PC-3 (cell line): ENCODE measurements at regions not wholly inside any gene's neighbourhood (a gene's known extent, or its start where the extent isn't known, plus 50 kb on each side); places are given as distances from the start of the nearest gene placed in this dataset.

ENCODE experiments used
- ATAC-seq: fragments of 200-7000 bp; cut with Tn5 transposase; 2 replicates; pipeline ENCODE4 v1.9.1; 2020; ENCODE audit warnings: mild to moderate bottlenecking, moderate library complexity
- BruUV-seq: library from RNA; stranded (reverse); fragments of 400-500 nt; replicated peaks from 2 replicates; lab custom pipeline; 2021; lab: Mats Ljungman, UMichigan
- CTCF ChIA-PET: fragments of 300-600 bp; sonication (Branson Sonifier 250); formaldehyde crosslinking; loops from one replicate; lab custom pipeline; 2022; ENCODE audit warnings: antibody characterized with exemption; lab: Charles Lee
- POLR2A ChIA-PET: fragments of 300-600 bp; sonication (Branson Sonifier 250); formaldehyde crosslinking; loops from one replicate; lab custom pipeline; 2022; ENCODE audit warnings: antibody characterized with exemption; ENCODE audit not compliant: unreplicated experiment; lab: Charles Lee
- DNase-seq: peaks from one replicate; pipeline ENCODE4 v3.0.0-alpha.2; 2015
- H2AFZ ChIP-seq: fragments of 300-600 bp; sonication (generic); 2 replicates; pipeline ENCODE4 v1.6.0; 2016; ENCODE audit warnings: antibody characterized with exemption, low read length
- H3F3A ChIP-seq: fragments of 300-600 bp; sonication (generic); one replicate; pipeline ENCODE4 v1.6.0; 2017; ENCODE audit warnings: antibody characterized with exemption, low read length, control low read depth, mild to moderate bottlenecking; ENCODE audit not compliant: unreplicated experiment
- H3K27ac ChIP-seq: fragments of 300-600 bp; sonication (generic); 2 replicates; pipeline ENCODE4 v1.5.1; 2016; ENCODE audit warnings: mild to moderate bottlenecking, low read length
- H3K27me3 ChIP-seq: fragments of 300-600 bp; sonication (generic); 2 replicates; pipeline ENCODE4 v1.6.1; 2016; ENCODE audit warnings: low read length, mixed read lengths
- H3K36me3 ChIP-seq: fragments of 300-600 bp; sonication (generic); 2 replicates; pipeline ENCODE4 v1.6.1; 2016; ENCODE audit warnings: low read depth, mixed run types, low read length, mixed read lengths
- H3K4me1 ChIP-seq: fragments of 300-600 bp; sonication (generic); 2 replicates; pipeline ENCODE4 v1.5.1; 2016; ENCODE audit warnings: low read length; ENCODE audit not compliant: insufficient read depth
- H3K4me2 ChIP-seq: fragments of 300-600 bp; sonication (generic); 2 replicates; pipeline ENCODE4 v1.6.0; 2016; ENCODE audit warnings: low read length
- H3K4me3 ChIP-seq: fragments of 300-600 bp; sonication (generic); 2 replicates; pipeline ENCODE4 v1.5.1; 2016; ENCODE audit warnings: mild to moderate bottlenecking, low read length, mixed read lengths
- H3K79me2 ChIP-seq: fragments of 300-600 bp; sonication (generic); 2 replicates; pipeline ENCODE4 v1.6.1; 2017; ENCODE audit warnings: low read length, mixed read lengths
- H3K9ac ChIP-seq: fragments of 300-600 bp; sonication (generic); 2 replicates; pipeline ENCODE4 v1.6.0; 2016; ENCODE audit warnings: mild to moderate bottlenecking, low read length
- H3K9me2 ChIP-seq: fragments of 300-600 bp; sonication (generic); replicated peaks from 2 replicates; pipeline ENCODE4 v1.6.1; 2016; ENCODE audit warnings: mixed run types, low read length, mixed read lengths
- H3K9me3 ChIP-seq: fragments of 300-600 bp; sonication (generic); 2 replicates; pipeline ENCODE4 v1.6.1; 2016; ENCODE audit warnings: low read length, mixed read lengths
- H4K20me1 ChIP-seq: fragments of 300-600 bp; sonication (generic); 2 replicates; pipeline ENCODE4 v1.6.1; 2016; ENCODE audit warnings: low read length, mixed read lengths
- CTCF ChIP-seq: fragments of 300-600 bp; sonication (generic); conservative IDR thresholded peaks from 2 replicates; pipeline ENCODE4 v1.5.1; 2017; ENCODE audit warnings: antibody characterized with exemption, low read depth, mild to moderate bottlenecking, low read length
- EZH2 ChIP-seq: fragments of 300-600 bp; sonication (generic); IDR thresholded peaks from one replicate; pipeline ENCODE4 v1.6.1; 2017; ENCODE audit warnings: antibody characterized with exemption, mild to moderate bottlenecking, low read length; ENCODE audit not compliant: unreplicated experiment
- EZH2phosphoT487 ChIP-seq: fragments of 300-600 bp; sonication (generic); IDR thresholded peaks from 2 replicates; pipeline ENCODE4 v1.6.1; 2018; ENCODE audit warnings: mild to moderate bottlenecking, antibody characterized with exemption, low read length, borderline replicate concordance
- intact Hi-C: fragments of 100-400 bp; cut with micrococcal nuclease; formaldehyde crosslinking; loops from 2 replicates; pipeline ENCODE4 v1.9.0; 2023

DNA sequence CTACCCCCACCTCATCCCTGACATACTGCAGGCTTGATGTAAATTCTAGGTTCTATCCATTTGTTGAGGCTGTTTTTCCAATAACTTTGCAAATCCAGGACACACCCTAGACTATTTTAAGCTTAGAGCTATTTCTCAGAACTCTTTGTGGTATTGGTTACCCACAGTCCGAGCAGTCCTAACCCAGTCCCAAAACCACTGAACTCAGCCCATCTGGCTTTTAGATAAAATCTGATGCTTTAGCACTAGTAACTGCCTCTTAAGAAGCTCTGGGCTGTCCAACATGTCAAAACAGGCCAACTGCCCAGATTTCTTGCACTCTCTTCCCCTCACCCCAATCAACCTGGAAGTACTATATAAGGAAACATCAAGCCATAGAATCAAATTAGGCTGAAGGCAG lies 344.4 kb upstream of the CADM1 start:
- H3K9me2 ChIP-seq = no peaks in the 10 kb centered on the region
- ChIA-PET CTCF (no interaction called here), POLR2A (no interaction called here)
- H3K79me2 ChIP-seq = no peaks in the 10 kb centered on the region
- no peak overlapping the region for H3K27ac ChIP-seq
- no peak for ATAC-seq
- intact Hi-C loops = no loop called here
- no peak overlapping the region for H3K4me2 ChIP-seq
- BruUV-seq = no TSS peak
- no peaks in the 10 kb centered on the region for H3F3A ChIP-seq
- H3K9me3 ChIP-seq = peaks cover 30% of the 10 kb centered on the region
- H3K4me1 ChIP-seq = no peaks in the 10 kb centered on the region
- no peak overlapping the region for H3K9ac ChIP-seq
- H3K27me3 ChIP-seq = no peaks in the 10 kb centered on the region
- TF ChIP-seq CTCF = no peak
- no peak for TF ChIP-seq EZH2phosphoT487
- no peak for TF ChIP-seq EZH2
- no peak for DNase-seq
- no peak overlapping the region for H2AFZ ChIP-seq
- H3K36me3 ChIP-seq = no peaks in the 10 kb centered on the region
- no peaks in the 10 kb centered on the region for H4K20me1 ChIP-seq
- H3K4me3 ChIP-seq = no peak overlapping the region

DNA sequence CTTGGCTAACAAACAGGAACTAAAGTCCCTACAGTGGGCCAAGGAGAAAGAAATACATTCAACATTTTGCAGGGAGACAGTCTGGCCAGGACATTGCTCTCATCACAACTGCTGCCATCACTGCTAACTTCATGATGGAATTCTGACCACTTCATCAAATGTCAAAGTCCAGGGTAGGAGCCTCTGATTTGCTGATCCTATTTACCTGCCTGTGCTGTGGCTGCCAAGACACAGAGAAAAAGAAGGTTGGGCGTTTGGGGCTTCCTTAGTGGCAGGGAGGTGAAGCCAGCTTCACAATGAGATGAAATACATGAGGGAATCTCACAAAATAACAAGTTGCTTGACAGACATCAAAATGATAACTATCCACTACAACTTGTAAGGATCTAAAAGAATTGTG lies 343.9 kb upstream of the CADM1 start:
- Histone ChIP-seq H3K27me3 (no peaks in the 10 kb centered on the region), H3K36me3 (no peaks in the 10 kb centered on the region), H3K4me1 (no peaks in the 10 kb centered on the region), H3K79me2 (no peaks in the 10 kb centered on the region), H3K4me3 (no peak overlapping the region), H3F3A (no peaks in the 10 kb centered on the region), H2AFZ (no peak overlapping the region), H3K9ac (no peak overlapping the region), H3K9me2 (no peaks in the 10 kb centered on the region), H3K27ac (no peak overlapping the region), H3K9me3 (peaks cover 31% of the 10 kb centered on the region), H4K20me1 (no peaks in the 10 kb centered on the region), H3K4me2 (no peak overlapping the region)
- ATAC-seq (no peak), DNase-seq (no peak)
- intact Hi-C loops = no loop called here
- ChIA-PET CTCF (no interaction called here), POLR2A (no interaction called here)
- TF ChIP-seq CTCF = no peak
- TF ChIP-seq EZH2 = no peak
- TF ChIP-seq EZH2phosphoT487 = no peak
- no TSS peak for BruUV-seq

GRCh38 chr11:115845872-115846271 lies 341.7 kb upstream of the CADM1 start:
- intact Hi-C loops = no loop called here
- Histone ChIP-seq H3K27ac (no peak overlapping the region), H3K9me3 (peaks cover 29% of the 10 kb centered on the region; the same call in 1 of the 2 replicates), H3K4me3 (no peak overlapping the region), H3K9ac (no peak overlapping the region), H3K27me3 (no peaks in the 10 kb centered on the region), H3F3A (no peaks in the 10 kb centered on the region), H3K4me1 (no peaks in the 10 kb centered on the region), H3K9me2 (no peaks in the 10 kb centered on the region), H2AFZ (no peak overlapping the region), H4K20me1 (no peaks in the 10 kb centered on the region), H3K79me2 (no peaks in the 10 kb centered on the region), H3K4me2 (no peak overlapping the region), H3K36me3 (no peaks in the 10 kb centered on the region)
- TF ChIP-seq CTCF = no peak
- TF ChIP-seq EZH2 = no peak
- TF ChIP-seq EZH2phosphoT487 = no peak
- CTCF ChIA-PET = no interaction called here
- POLR2A ChIA-PET = no interaction called here
- no TSS peak for BruUV-seq
- no peak for ATAC-seq
- DNase-seq = no peak
